ENCODE measurements at regions not wholly inside any gene's neighbourhood (a gene's known extent, or its start where the extent isn't known, plus 50 kb on each side); places are given as distances from the start of the nearest gene placed in this dataset.

- H3K27ac ChIP-seq (ENCODE audit: low read depth in 1 of 2, low read length in 2 of 2), result no peak overlapping the region
- H3K4me3 ChIP-seq (replicated peaks in 1 of 3; ENCODE audit: low read depth in 2 of 3, low read length in 3 of 3), result no peak overlapping the region
- 0% methylated on average over 1 of the region's 4 CpGs for WGBS (ENCODE audit: insufficient coverage)
- Mint-ChIP-seq H3K4me1 (peaks cover 27% of the 10 kb centered on the region), H3K27ac (no peak overlapping the region), H3K4me3 (no peak overlapping the region), H3K9me3 (no peaks in the 10 kb centered on the region), H3K27me3 (ENCODE audit: low read depth in 3 of 3) (peaks cover 0 to 2% (median 0%) of the 10 kb centered on the region in 3 donors), H3K36me3 (peaks cover 28 to 49% of the 10 kb centered on the region in 2 donors)
- no peak overlapping the region for H2AFZ ChIP-seq (ENCODE audit: insufficient read depth, low read depth, low read length, poor library complexity, severe bottlenecking)
- TF ChIP-seq CTCF (IDR thresholded peaks at IDR 0.05), result no peak
- no peak overlapping the region for H3K9ac ChIP-seq (ENCODE audit: insufficient read depth, low read length, poor library complexity, severe bottlenecking)
- H3K79me2 ChIP-seq (ENCODE audit: insufficient read depth, low read length), result peaks cover 8% of the 10 kb centered on the region
- no peak for DNase-seq
- H3K9me3 ChIP-seq (replicated peaks in 1 of 2; ENCODE audit: control insufficient read depth in 1 of 2, insufficient read depth in 1 of 2, low read length in 2 of 2), result no peaks in the 10 kb centered on the region
- no peaks in the 10 kb centered on the region for H3K27me3 ChIP-seq (ENCODE audit: control insufficient read depth in 2 of 2, insufficient read depth in 2 of 2, low read length in 2 of 2)
- H3K36me3 ChIP-seq (replicated peaks in 1 of 2; ENCODE audit: control insufficient read depth in 1 of 2, insufficient read depth in 2 of 2, low read length in 2 of 2), result peaks cover 0 to 5% of the 10 kb centered on the region in 2 donors
- H4K20me1 ChIP-seq (ENCODE audit: insufficient read depth, low read length), result peaks cover 5% of the 10 kb centered on the region
- peaks cover 3 to 13% of the 10 kb centered on the region in 2 donors for H3K4me1 ChIP-seq (ENCODE audit: control insufficient read depth in 1 of 2, insufficient read depth in 2 of 2, low read length in 2 of 2)
- intact Hi-C loops (cut with micrococcal nuclease), result no loop called here
- H3K4me2 ChIP-seq (replicated peaks; ENCODE audit: extremely low read depth, low read length, poor library complexity, severe bottlenecking), result no peak overlapping the region
These were observed 204.7 kb upstream of the KLF14 start for GRCh38 chr7:130938661-130939060.

GRCh38 chr7:130939321-130940095 lies 205.5 kb upstream of the KLF14 start:
- Mint-ChIP-seq H3K36me3 (peaks cover 28 to 48% of the 10 kb centered on the region in 2 donors), H3K4me1 (peaks cover 32% of the 10 kb centered on the region), H3K27me3 (ENCODE audit: low read depth in 3 of 3) (peaks cover 0 to 2% (median 0%) of the 10 kb centered on the region in 3 donors), H3K9me3 (no peaks in the 10 kb centered on the region), H3K4me3 (peak overlapping the region in 1 of 2 donors; percentile 85), H3K27ac (peak overlapping the region in 1 of 7 donors; percentile 95)
- Histone ChIP-seq H3K27me3 (ENCODE audit: control insufficient read depth in 2 of 2, insufficient read depth in 2 of 2, low read length in 2 of 2) (no peaks in the 10 kb centered on the region), H2AFZ (ENCODE audit: insufficient read depth, low read depth, low read length, poor library complexity, severe bottlenecking) (no peak overlapping the region), H3K9me3 (replicated peaks in 1 of 2; ENCODE audit: control insufficient read depth in 1 of 2, insufficient read depth in 1 of 2, low read length in 2 of 2) (no peaks in the 10 kb centered on the region), H3K4me2 (replicated peaks; ENCODE audit: extremely low read depth, low read length, poor library complexity, severe bottlenecking) (peak overlapping the region; percentile 17), H3K9ac (ENCODE audit: insufficient read depth, low read length, poor library complexity, severe bottlenecking) (no peak overlapping the region), H3K4me3 (replicated peaks in 1 of 3; ENCODE audit: low read depth in 2 of 3, low read length in 3 of 3) (peak overlapping the region in 2 of 3 experiments; percentile 5 to 10), H3K79me2 (ENCODE audit: insufficient read depth, low read length) (peaks cover 8% of the 10 kb centered on the region), H3K27ac (ENCODE audit: low read depth in 1 of 2, low read length in 2 of 2) (no peak overlapping the region), H4K20me1 (ENCODE audit: insufficient read depth, low read length) (peaks cover 5% of the 10 kb centered on the region), H3K36me3 (replicated peaks in 1 of 2; ENCODE audit: control insufficient read depth in 1 of 2, insufficient read depth in 2 of 2, low read length in 2 of 2) (peaks cover 0 to 5% of the 10 kb centered on the region in 2 donors), H3K4me1 (ENCODE audit: control insufficient read depth in 1 of 2, insufficient read depth in 2 of 2, low read length in 2 of 2) (peaks cover 5 to 19% of the 10 kb centered on the region in 2 donors)
- DNase-seq, result no peak
- WGBS (ENCODE audit: insufficient coverage), result no CpG with 5 or more reads among the region's 3 CpGs
- intact Hi-C loops (cut with micrococcal nuclease), result loop anchor here in 1 of 2 donors (5.0 kb wide), 1 partner anchor 37 kb away; no protein-coding TSS in a partner anchor
- no peak for TF ChIP-seq CTCF (IDR thresholded peaks at IDR 0.05)

Data from CD14-positive monocyte (primary cell).